ENCODE measurements at regions not wholly inside any gene's neighbourhood (a gene's known extent, or its start where the extent isn't known, plus 50 kb on each side); places are given as distances from the start of the nearest gene placed in this dataset.

GRCh38 chr1:87685311-87686135 lies 356.8 kb downstream of the LMO4 start:
- no peak for DNase-seq

- DNase-seq = no peak
Measured at GRCh38 chr1:87686136-87686495, 357.4 kb downstream of the LMO4 start.

- no peak for DNase-seq
Measured at GRCh38 chr1:87686671-87687070, 358.0 kb downstream of the LMO4 start.

GRCh38 chr1:87688136-87688535 lies 359.5 kb downstream of the LMO4 start:
- no peak for DNase-seq

GRCh38 chr1:87689487-87689886 lies 360.8 kb downstream of the LMO4 start:
- DNase-seq = no peak

GRCh38 chr1:87696483-87696882 lies 367.8 kb downstream of the LMO4 start:
- DNase-seq = no peak

- DNase-seq = no peak
Measured at GRCh38 chr1:87702455-87702854, 373.8 kb downstream of the LMO4 start.

- no peak for DNase-seq
Measured at GRCh38 chr1:87705233-87705632, 376.6 kb downstream of the LMO4 start.

- no peak for DNase-seq
Measured at GRCh38 chr1:87706203-87706602, 377.5 kb downstream of the LMO4 start.

GRCh38 chr1:87706779-87707228 lies 378.1 kb downstream of the LMO4 start:
- no peak for DNase-seq

- no peak for DNase-seq
Measured at GRCh38 chr1:87707411-87707810, 378.7 kb downstream of the LMO4 start.

GRCh38 chr1:87712261-87713010 lies 383.8 kb downstream of the LMO4 start:
- no peak for DNase-seq

- no peak for DNase-seq
Measured at GRCh38 chr1:87714278-87714677, 385.6 kb downstream of the LMO4 start.

GRCh38 chr1:87715052-87715451 lies 386.4 kb downstream of the LMO4 start:
- DNase-seq = no peak

- DNase-seq = no peak
Measured at GRCh38 chr1:87715471-87715870, 386.8 kb downstream of the LMO4 start.

- no peak for DNase-seq
Measured at GRCh38 chr1:87717157-87717670, 388.5 kb downstream of the LMO4 start.

- DNase-seq = no peak
Measured at GRCh38 chr1:87718241-87718950, 389.7 kb downstream of the LMO4 start.

- DNase-seq = no peak
Measured at GRCh38 chr1:87719658-87720057, 391.0 kb downstream of the LMO4 start.

- DNase-seq = no peak
Measured at GRCh38 chr1:87720561-87720960, 391.9 kb downstream of the LMO4 start.

- DNase-seq = no peak
Measured at GRCh38 chr1:87723193-87723592, 394.5 kb downstream of the LMO4 start.

- no peak for DNase-seq
Measured at GRCh38 chr1:87728169-87728568, 399.5 kb downstream of the LMO4 start.

GRCh38 chr1:87730274-87731216 lies 401.9 kb downstream of the LMO4 start:
- DNase-seq = no peak

Measured in NCI-H446 (cell line).